ENCODE measurements at regions not wholly inside any gene's neighbourhood (a gene's known extent, or its start where the extent isn't known, plus 50 kb on each side); places are given as distances from the start of the nearest gene placed in this dataset.

GRCh38 chr13:111516712-111517640 is 196.5 kb downstream of the TEX29 start:
- Histone ChIP-seq H3K9me2 (ENCODE audit: insufficient read depth) (no peaks in the 10 kb centered on the region), H3K79me2 (replicated peaks; ENCODE audit: insufficient read depth) (no peaks in the 10 kb centered on the region), H3K36me3 (ENCODE audit: insufficient read depth) (no peaks in the 10 kb centered on the region), H3F3A (replicated peaks; ENCODE audit: low read depth) (no peaks in the 10 kb centered on the region), H3K27me3 (ENCODE audit: insufficient read depth) (no peaks in the 10 kb centered on the region), H4K20me1 (replicated peaks; ENCODE audit: insufficient read depth) (no peaks in the 10 kb centered on the region), H3K4me2 (no peak overlapping the region), H3K4me1 (ENCODE audit: insufficient read depth) (no peaks in the 10 kb centered on the region), H3K27ac (ENCODE audit: low read depth) (no peak overlapping the region), H2AFZ (peak overlapping the region; percentile 76; the same call in 1 of the 2 replicates), H3K4me3 (no peak overlapping the region)
- Mint-ChIP-seq H3K36me3 (ENCODE audit: low read depth) (no peaks in the 10 kb centered on the region), H3K9me3 (peaks cover 5% of the 10 kb centered on the region; the same call in 2 of the 3 replicates), H3K27me3 (ENCODE audit: insufficient read depth, low read depth, poor library complexity) (peaks cover 3% of the 10 kb centered on the region), H3K27ac (no peak overlapping the region), H3K4me3 (no peak overlapping the region), H3K4me1 (peaks cover 3% of the 10 kb centered on the region)
- ATAC-seq (peak; percentile 13; the same call in 1 of the 3 replicates), DNase-seq (ENCODE audit: low spot score) (no peak)
- TF ChIP-seq EZH2 (IDR thresholded peaks at IDR 0.05; ENCODE audit: low read depth, unreplicated experiment), result no peak
- no peak for TF ChIP-seq CREB1 (CRISPR knock-in tag; IDR thresholded peaks at IDR 0.05; ENCODE audit: low read depth)
- no peak for TF ChIP-seq ZNF114 (CRISPR knock-in tag; IDR thresholded peaks at IDR 0.05)
- TF ChIP-seq, protein P1, sequence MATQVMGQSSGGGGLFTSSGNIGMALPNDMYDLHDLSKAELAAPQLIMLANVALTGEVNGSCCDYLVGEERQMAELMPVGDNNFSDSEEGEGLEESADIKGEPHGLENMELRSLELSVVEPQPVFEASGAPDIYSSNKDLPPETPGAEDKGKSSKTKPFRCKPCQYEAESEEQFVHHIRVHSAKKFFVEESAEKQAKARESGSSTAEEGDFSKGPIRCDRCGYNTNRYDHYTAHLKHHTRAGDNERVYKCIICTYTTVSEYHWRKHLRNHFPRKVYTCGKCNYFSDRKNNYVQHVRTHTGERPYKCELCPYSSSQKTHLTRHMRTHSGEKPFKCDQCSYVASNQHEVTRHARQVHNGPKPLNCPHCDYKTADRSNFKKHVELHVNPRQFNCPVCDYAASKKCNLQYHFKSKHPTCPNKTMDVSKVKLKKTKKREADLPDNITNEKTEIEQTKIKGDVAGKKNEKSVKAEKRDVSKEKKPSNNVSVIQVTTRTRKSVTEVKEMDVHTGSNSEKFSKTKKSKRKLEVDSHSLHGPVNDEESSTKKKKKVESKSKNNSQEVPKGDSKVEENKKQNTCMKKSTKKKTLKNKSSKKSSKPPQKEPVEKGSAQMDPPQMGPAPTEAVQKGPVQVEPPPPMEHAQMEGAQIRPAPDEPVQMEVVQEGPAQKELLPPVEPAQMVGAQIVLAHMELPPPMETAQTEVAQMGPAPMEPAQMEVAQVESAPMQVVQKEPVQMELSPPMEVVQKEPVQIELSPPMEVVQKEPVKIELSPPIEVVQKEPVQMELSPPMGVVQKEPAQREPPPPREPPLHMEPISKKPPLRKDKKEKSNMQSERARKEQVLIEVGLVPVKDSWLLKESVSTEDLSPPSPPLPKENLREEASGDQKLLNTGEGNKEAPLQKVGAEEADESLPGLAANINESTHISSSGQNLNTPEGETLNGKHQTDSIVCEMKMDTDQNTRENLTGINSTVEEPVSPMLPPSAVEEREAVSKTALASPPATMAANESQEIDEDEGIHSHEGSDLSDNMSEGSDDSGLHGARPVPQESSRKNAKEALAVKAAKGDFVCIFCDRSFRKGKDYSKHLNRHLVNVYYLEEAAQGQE (IDR thresholded peaks at IDR 0.05; ENCODE audit: unreplicated experiment), result no peak
- TF ChIP-seq, protein P2, sequence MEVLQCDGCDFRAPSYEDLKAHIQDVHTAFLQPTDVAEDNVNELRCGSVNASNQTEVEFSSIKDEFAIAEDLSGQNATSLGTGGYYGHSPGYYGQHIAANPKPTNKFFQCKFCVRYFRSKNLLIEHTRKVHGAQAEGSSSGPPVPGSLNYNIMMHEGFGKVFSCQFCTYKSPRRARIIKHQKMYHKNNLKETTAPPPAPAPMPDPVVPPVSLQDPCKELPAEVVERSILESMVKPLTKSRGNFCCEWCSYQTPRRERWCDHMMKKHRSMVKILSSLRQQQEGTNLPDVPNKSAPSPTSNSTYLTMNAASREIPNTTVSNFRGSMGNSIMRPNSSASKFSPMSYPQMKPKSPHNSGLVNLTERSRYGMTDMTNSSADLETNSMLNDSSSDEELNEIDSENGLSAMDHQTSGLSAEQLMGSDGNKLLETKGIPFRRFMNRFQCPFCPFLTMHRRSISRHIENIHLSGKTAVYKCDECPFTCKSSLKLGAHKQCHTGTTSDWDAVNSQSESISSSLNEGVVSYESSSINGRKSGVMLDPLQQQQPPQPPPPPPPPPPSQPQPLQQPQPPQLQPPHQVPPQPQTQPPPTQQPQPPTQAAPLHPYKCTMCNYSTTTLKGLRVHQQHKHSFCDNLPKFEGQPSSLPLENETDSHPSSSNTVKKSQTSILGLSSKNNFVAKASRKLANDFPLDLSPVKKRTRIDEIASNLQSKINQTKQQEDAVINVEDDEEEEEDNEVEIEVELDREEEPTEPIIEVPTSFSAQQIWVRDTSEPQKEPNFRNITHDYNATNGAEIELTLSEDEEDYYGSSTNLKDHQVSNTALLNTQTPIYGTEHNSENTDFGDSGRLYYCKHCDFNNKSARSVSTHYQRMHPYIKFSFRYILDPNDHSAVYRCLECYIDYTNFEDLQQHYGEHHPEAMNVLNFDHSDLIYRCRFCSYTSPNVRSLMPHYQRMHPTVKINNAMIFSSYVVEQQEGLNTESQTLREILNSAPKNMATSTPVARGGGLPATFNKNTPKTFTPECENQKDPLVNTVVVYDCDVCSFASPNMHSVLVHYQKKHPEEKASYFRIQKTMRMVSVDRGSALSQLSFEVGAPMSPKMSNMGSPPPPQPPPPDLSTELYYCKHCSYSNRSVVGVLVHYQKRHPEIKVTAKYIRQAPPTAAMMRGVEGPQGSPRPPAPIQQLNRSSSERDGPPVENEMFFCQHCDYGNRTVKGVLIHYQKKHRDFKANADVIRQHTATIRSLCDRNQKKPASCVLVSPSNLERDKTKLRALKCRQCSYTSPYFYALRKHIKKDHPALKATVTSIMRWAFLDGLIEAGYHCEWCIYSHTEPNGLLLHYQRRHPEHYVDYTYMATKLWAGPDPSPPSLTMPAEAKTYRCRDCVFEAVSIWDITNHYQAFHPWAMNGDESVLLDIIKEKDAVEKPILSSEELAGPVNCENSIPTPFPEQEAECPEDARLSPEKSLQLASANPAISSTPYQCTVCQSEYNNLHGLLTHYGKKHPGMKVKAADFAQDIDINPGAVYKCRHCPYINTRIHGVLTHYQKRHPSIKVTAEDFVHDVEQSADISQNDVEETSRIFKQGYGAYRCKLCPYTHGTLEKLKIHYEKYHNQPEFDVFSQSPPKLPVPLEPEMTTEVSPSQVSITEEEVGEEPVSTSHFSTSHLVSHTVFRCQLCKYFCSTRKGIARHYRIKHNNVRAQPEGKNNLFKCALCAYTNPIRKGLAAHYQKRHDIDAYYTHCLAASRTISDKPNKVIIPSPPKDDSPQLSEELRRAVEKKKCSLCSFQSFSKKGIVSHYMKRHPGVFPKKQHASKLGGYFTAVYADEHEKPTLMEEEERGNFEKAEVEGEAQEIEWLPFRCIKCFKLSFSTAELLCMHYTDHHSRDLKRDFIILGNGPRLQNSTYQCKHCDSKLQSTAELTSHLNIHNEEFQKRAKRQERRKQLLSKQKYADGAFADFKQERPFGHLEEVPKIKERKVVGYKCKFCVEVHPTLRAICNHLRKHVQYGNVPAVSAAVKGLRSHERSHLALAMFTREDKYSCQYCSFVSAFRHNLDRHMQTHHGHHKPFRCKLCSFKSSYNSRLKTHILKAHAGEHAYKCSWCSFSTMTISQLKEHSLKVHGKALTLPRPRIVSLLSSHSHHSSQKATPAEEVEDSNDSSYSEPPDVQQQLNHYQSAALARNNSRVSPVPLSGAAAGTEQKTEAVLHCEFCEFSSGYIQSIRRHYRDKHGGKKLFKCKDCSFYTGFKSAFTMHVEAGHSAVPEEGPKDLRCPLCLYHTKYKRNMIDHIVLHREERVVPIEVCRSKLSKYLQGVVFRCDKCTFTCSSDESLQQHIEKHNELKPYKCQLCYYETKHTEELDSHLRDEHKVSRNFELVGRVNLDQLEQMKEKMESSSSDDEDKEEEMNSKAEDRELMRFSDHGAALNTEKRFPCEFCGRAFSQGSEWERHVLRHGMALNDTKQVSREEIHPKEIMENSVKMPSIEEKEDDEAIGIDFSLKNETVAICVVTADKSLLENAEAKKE (CRISPR knock-in tag; IDR thresholded peaks at IDR 0.05), result no peak
- TF ChIP-seq, protein P3, sequence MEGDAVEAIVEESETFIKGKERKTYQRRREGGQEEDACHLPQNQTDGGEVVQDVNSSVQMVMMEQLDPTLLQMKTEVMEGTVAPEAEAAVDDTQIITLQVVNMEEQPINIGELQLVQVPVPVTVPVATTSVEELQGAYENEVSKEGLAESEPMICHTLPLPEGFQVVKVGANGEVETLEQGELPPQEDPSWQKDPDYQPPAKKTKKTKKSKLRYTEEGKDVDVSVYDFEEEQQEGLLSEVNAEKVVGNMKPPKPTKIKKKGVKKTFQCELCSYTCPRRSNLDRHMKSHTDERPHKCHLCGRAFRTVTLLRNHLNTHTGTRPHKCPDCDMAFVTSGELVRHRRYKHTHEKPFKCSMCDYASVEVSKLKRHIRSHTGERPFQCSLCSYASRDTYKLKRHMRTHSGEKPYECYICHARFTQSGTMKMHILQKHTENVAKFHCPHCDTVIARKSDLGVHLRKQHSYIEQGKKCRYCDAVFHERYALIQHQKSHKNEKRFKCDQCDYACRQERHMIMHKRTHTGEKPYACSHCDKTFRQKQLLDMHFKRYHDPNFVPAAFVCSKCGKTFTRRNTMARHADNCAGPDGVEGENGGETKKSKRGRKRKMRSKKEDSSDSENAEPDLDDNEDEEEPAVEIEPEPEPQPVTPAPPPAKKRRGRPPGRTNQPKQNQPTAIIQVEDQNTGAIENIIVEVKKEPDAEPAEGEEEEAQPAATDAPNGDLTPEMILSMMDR (conservative IDR thresholded peaks at IDR 0.05; ENCODE audit: low read depth in 2 of 2), result no peak
- no peak for TF ChIP-seq JUNB (IDR thresholded peaks at IDR 0.05; ENCODE audit: unreplicated experiment)
- TF ChIP-seq ZNF331 (CRISPR knock-in tag; IDR thresholded peaks at IDR 0.05; ENCODE audit: low read depth), result no peak
- no peak for TF ChIP-seq EZH2phosphoT487 (IDR thresholded peaks at IDR 0.05; ENCODE audit: unreplicated experiment)
- no peak for TF ChIP-seq POLR2AphosphoS5 (IDR thresholded peaks at IDR 0.05; ENCODE audit: low read depth)
- no peak for TF ChIP-seq ETS1 (IDR thresholded peaks at IDR 0.05)
- TF ChIP-seq STAT1 (IDR thresholded peaks at IDR 0.05; ENCODE audit: unreplicated experiment), result no peak
- no peak for TF ChIP-seq NANOG (IDR thresholded peaks at IDR 0.05; ENCODE audit: borderline replicate concordance)

All from GM23338 (cell line).